GM21423 (cell line): ENCODE measurements at regions not wholly inside any gene's neighbourhood (a gene's known extent, or its start where the extent isn't known, plus 50 kb on each side); places are given as distances from the start of the nearest gene placed in this dataset.
"Not testable (repeated sequence)": the region's sequence is repeated elsewhere in the genome, so short reads cannot be mapped to it uniquely, and the experiment has no call there.

Source experiments
- ATAC-seq: cut with Tn5 transposase; IDR thresholded peaks from one replicate; pipeline ENCODE4 v1.9.1; 2021; ENCODE audit warnings: mild to moderate bottlenecking, moderate library complexity; ENCODE audit not compliant: unreplicated experiment

- ATAC-seq = no peak
Measured at GRCh38 chr2:83224591-83225200, 1234.4 kb downstream of the SUCLG1 start.

GRCh38 chr2:83221258-83221657 lies 1237.8 kb downstream of the SUCLG1 start:
- no peak for ATAC-seq

- ATAC-seq = no peak
Measured at GRCh38 chr2:83217854-83218253, 1241.2 kb downstream of the SUCLG1 start.

- ATAC-seq = no peak
Measured at GRCh38 chr2:83196225-83196624, 1262.9 kb downstream of the SUCLG1 start.

GRCh38 chr2:83191316-83191715 lies 1267.8 kb downstream of the SUCLG1 start:
- no peak for ATAC-seq

DNA sequence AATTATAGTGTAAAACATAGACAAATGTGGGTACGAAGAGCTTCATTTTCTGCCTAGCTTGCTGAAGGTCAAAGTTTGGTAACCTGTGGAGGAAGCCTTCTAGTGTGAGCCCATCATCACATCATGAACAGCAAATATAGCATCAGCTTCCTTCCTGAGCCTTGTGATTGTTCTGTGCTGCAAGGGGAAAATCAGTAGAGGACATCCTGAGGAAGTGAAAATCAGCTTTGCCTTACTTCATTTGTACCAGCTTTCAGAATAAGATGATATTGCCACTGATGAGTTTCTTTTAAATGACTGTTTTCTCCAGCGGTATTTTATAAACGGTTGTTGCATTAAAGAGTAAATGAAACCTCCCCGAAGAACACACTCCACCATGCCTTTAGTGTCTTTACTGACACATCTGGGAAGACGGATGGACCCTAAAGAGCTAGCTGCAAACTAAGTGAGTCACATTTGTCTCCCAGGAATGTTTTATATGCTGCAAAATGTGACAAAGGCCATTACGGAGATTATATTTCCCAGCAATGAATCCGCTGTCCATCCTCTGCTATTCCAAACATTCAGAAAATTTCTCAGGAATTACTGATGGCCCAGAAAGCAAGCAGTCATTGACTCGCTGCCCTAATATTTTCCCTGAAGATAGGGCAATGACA lies 1272.8 kb downstream of the SUCLG1 start:
- no peak for ATAC-seq

GRCh38 chr2:83180862-83181530 lies 1278.1 kb downstream of the SUCLG1 start:
- not testable (repeated sequence) for ATAC-seq

DNA sequence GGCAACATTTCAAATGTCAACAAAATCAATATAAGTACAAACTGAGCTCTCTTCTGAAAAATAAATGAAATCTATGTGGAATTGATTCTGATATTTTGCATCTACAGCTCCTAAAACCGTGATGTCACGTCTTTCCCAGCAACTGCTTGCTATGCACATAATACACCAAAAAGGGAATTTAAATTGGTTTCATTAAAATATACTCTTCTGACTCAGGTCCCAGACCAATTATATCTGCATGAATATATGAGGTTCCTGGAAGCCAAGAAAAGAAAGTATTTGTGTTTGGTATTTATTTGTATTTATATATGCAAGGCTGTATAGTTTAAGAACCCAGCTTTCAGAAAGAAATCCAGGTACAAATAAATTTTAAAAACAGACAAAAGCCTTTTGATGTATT lies 1282.5 kb downstream of the SUCLG1 start:
- ATAC-seq = no peak

GRCh38 chr2:83172841-83173240 lies 1286.2 kb downstream of the SUCLG1 start:
- no peak for ATAC-seq

DNA sequence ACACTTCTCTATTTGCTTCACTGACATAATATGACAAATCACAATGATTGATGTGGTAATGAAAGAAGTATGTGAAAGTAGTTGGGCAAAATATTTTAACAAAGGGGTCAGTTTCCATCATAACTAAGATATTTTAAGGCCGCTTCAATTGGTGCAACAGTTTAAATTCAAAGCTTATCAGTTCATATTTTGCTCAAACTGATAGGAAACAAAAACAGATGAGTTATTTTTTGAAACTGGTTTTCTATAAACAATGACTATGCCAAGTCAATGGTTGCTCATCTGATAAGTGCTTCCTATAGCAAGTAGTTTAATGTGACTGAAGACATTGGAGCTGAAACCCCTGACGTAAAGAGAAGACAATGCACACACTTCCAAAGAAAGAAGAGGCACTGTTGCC lies 1290.7 kb downstream of the SUCLG1 start:
- no peak for ATAC-seq

GRCh38 chr2:83162421-83162820 lies 1296.7 kb downstream of the SUCLG1 start:
- no peak for ATAC-seq

GRCh38 chr2:83160571-83160970 lies 1298.5 kb downstream of the SUCLG1 start:
- no peak for ATAC-seq

GRCh38 chr2:83155826-83156225 lies 1303.3 kb downstream of the SUCLG1 start:
- no peak for ATAC-seq

- no peak for ATAC-seq
Measured at GRCh38 chr2:83143946-83144345, 1315.1 kb downstream of the SUCLG1 start.

DNA sequence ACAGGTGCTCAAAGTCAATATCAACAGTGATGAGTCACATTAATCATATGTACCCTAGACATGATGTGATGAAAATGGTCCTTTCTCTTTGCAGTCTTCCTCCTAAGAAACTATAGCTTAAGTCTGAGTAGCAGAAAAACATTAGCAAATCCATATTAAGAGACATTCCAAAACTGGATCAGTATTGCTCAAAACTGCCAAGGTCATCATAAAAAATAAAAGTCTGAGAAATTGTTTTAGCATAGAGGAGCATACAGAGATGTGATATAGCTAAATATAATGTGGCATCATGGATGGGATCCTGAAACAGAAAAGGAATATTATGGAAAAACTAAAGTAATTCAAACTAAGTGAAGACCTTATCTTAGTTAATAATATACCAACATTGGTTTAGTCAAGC lies 1316.1 kb downstream of the SUCLG1 start:
- no peak for ATAC-seq

GRCh38 chr2:83115606-83116005 lies 1343.5 kb downstream of the SUCLG1 start:
- ATAC-seq = no peak

DNA sequence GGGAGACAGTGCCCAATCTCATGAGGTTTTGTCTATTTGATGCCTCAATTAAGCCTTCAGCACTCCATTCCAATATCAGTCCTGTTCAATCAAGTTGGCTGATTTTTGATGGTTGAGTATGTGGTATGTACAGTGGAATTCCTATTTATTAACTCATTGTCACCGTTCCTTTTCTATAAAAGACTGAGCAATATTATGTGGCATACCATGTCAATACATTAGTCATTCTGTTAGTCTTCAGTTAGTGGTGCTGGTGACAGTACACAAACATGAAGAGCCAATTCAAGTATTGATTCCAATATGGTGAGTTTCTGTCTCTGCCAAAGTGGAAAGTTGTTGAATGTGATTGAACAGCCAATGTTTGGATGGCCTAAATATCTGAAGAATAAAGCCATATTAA lies 1343.9 kb downstream of the SUCLG1 start:
- no peak for ATAC-seq

DNA sequence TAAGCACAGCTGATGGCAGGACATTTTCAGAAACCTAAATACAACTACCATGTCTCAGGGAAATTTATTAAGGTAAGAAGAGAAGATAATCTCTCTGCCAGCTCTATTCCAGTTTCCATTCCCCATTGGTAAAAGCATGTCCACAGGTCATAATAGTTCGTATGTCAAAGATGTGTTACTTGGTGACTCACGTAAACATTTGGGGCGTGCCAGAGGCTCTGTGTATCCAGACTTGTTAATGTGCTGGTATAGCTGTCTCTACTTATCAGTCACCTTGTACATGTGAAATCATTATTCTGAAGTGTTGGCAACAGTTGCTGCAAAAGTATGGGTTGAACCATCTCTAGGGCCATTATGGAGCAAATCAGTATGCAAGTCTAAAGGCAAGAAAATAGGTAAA lies 1345.1 kb downstream of the SUCLG1 start:
- no peak for ATAC-seq

- no peak for ATAC-seq
Measured at GRCh38 chr2:83112858-83113257, 1346.2 kb downstream of the SUCLG1 start.

- no peak for ATAC-seq
Measured at GRCh38 chr2:83109284-83109683, 1349.8 kb downstream of the SUCLG1 start.

- no peak for ATAC-seq
Measured at GRCh38 chr2:83106853-83107252, 1352.2 kb downstream of the SUCLG1 start.

DNA sequence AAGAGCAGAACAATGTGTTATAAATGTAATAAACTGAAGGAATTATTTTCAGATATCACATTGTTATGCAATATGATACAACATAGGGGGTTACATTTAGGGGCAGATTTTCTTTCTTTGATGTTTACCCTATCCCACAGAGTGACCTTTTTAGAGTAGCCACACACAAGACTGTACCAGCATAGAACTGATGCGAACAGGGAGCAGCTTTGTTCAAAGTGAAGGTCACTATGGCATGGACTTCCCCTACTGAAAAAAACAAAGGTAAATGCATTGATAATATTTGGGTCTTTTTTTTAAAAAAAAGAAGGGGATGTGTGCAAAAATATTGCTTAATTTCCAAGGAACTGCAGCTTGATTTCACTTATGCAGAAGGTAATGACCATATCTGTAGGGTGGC lies 1354.9 kb downstream of the SUCLG1 start:
- ATAC-seq = no peak
